ENCODE measurements at regions not wholly inside any gene's neighbourhood (a gene's known extent, or its start where the extent isn't known, plus 50 kb on each side); places are given as distances from the start of the nearest gene placed in this dataset.

DNA sequence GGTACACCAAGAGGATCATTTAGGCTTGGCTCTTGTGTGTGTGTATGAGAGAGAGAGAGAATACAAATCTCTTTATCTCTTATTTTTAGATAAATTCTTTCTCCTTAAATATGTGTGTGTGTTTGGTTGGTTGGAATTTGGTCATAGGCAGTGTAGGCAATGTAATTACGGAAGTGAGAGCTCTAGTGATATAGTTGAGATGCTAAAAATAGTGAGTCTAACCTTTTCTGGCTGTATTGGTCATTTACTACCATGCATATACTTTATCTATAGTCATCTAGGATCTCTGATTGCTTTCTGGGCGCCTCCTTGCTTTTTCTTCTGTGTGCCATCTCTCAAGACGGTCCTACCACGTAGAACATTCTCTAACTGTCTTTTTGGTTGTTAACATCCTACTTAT, 250.2 kb downstream of the NUF2 start:
- TF ChIP-seq POLR2A (IDR thresholded peaks at IDR 0.05; ENCODE audit: low read depth, low read length): no peak
- no peak for TF ChIP-seq TAF1 (IDR thresholded peaks at IDR 0.05; ENCODE audit: borderline replicate concordance, low read depth, low read length)
- TF ChIP-seq POLR2AphosphoS5 (IDR thresholded peaks at IDR 0.05; ENCODE audit: low read depth, low read length): no peak

Measured in GM12892 (cell line).